ENCODE measurements at regions not wholly inside any gene's neighbourhood (a gene's known extent, or its start where the extent isn't known, plus 50 kb on each side); places are given as distances from the start of the nearest gene placed in this dataset.

- TF ChIP-seq POLR2AphosphoS5 (IDR thresholded peaks at IDR 0.05; ENCODE audit: low read depth, low read length), result no peak
- no peak for TF ChIP-seq SRF (IDR thresholded peaks at IDR 0.05; ENCODE audit: low read depth)
- TF ChIP-seq CTCF (IDR thresholded peaks at IDR 0.05 in 2 of 3, conservative IDR thresholded peaks at IDR 0.05 in 1 of 3; ENCODE audit: borderline replicate concordance in 1 of 3, insufficient read depth in 1 of 3, low read depth in 2 of 3, low read length in 2 of 3), result peak in 2 of 3 experiments; percentile 56 to 65; a peak in 4 of 6 replicates
- TF ChIP-seq EZH2 (IDR thresholded peaks at IDR 0.05), result no peak
Measured at GRCh38 chr2:67650291-67651133, 253.4 kb downstream of the ETAA1 start.

Measured in HCT116 (cell line).